H1 (cell line): ENCODE measurements at regions not wholly inside any gene's neighbourhood (a gene's known extent, or its start where the extent isn't known, plus 50 kb on each side); places are given as distances from the start of the nearest gene placed in this dataset.

Experiments
- JUN ChIP-seq: IDR thresholded peaks from 2 replicates; pipeline ENCODE4 v1.6.1; 2011; ENCODE audit warnings: low read depth, mild to moderate bottlenecking, improper control_type of control experiment, low read length
- PHF8 ChIP-seq: fragments of 200-600 bp; sonication (generic); conservative IDR thresholded peaks from 2 replicates; pipeline ENCODE4 v1.7.1; 2012; ENCODE audit warnings: low read depth, mild to moderate bottlenecking, inconsistent platforms, low read length, moderate library complexity
- SRF ChIP-seq: IDR thresholded peaks from 2 replicates; pipeline ENCODE4 v1.6.1; 2011; ENCODE audit warnings: mild to moderate bottlenecking, low read depth, low read length, moderate library complexity
- TCF12 ChIP-seq: IDR thresholded peaks from 2 replicates; pipeline ENCODE4 v1.6.1; 2011; ENCODE audit warnings: low read depth, mild to moderate bottlenecking, low read length
- TF ChIP-seq, protein P1 (sequence below): IDR thresholded peaks from 2 replicates; pipeline ENCODE4 v1.6.1; 2011; ENCODE audit warnings: low read depth, mild to moderate bottlenecking, low read length; ENCODE audit not compliant: insufficient read depth

- TF ChIP-seq, protein P1, sequence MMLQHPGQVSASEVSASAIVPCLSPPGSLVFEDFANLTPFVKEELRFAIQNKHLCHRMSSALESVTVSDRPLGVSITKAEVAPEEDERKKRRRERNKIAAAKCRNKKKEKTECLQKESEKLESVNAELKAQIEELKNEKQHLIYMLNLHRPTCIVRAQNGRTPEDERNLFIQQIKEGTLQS: no peak
- TF ChIP-seq PHF8: no peak
- TF ChIP-seq TCF12: no peak
- no peak for TF ChIP-seq JUN
- TF ChIP-seq SRF: no peak
These were observed 73.8 kb downstream of the SYNE3 start (continued) for GRCh38 chr14:95442633-95443021.
